Stimulated activated CD4-positive, alpha-beta T cell treated with anti-CD3 and anti-CD28 coated beads, Interleukin-4, amount 100 ng/mL, for 48 hours (primary cell): ENCODE measurements at regions not wholly inside any gene's neighbourhood (a gene's known extent, or its start where the extent isn't known, plus 50 kb on each side); places are given as distances from the start of the nearest gene placed in this dataset.

Experiments
- DNase-seq, 2 donors: peaks; one replicate each; pipeline ENCODE4 v3.0.0-alpha.2; 2020; ENCODE audit warnings: low read depth in 2 of 2

- DNase-seq = no peak
These were observed 108.9 kb upstream of the THBS1 start for GRCh38 chr15:39471785-39472574.

GRCh38 chr15:39472621-39473297 is 108.1 kb upstream of the THBS1 start:
- DNase-seq = no peak

GRCh38 chr15:39473298-39473947 is 107.5 kb upstream of the THBS1 start:
- no peak for DNase-seq

- no peak for DNase-seq
These were observed 106.2 kb upstream of the THBS1 start for GRCh38 chr15:39474657-39475056.

DNA sequence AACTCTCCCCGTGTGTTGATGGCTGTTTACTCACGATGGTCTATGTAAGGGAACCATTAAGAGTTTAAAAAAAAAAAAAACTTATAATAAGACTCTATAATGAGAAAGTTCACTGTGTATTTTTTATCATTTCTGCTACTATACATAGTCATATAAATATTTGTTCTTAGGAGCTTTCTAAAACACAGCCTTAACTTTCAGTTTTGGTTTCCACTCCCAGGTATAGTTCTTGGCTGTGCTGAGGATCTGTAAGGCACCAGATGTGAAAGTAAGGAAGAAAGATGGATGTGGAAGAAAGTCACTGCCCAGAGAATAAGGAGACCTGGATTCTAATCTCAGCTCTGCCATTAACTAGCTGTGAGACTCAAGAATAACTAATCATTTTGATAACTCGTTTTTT is 101.9 kb upstream of the THBS1 start:
- no peak for DNase-seq

GRCh38 chr15:39479911-39480310 is 101.0 kb upstream of the THBS1 start:
- DNase-seq = no peak

- DNase-seq = no peak
These were observed 98.4 kb upstream of the THBS1 start for GRCh38 chr15:39482459-39482858.

DNA sequence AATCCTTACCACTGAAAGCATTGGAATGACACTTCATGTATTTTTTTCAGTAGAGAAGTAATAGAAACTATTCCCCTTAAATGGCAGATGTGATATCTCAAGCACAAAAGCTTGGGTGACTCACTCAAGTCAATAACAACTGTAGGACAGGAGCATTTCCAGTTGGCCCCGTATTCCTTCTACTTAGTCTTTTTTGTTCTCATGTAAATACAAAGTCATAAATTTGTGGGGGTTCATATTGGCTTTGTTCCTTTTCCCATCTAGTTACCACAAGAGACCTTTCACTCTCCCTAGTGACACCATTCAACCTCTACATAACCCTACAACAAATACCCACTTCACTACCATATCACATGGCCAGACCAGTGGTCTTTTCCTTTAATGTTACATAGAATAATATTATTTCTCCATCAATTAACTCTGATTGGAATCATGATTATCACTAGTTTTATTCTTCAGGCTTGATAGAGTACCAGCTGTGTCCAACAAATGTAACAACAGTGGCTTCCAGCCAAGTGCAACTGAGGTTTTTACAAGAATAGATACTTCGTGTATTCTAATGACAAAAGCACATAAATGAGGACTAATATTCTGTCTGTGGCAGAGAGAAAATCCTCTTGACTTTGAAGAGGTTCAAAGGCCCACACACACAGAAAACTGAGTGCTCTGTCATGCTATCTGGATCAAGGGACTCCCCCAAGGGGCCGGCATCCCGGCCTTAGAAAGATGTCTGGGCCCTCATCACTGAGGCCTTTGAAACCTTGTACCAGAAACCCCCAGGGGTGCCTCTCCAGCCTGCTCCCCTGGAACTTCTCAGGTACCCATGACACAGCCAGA is 94.0 kb upstream of the THBS1 start:
- DNase-seq = no peak

- DNase-seq = no peak
These were observed 93.5 kb upstream of the THBS1 start for GRCh38 chr15:39487458-39487735.

DNA sequence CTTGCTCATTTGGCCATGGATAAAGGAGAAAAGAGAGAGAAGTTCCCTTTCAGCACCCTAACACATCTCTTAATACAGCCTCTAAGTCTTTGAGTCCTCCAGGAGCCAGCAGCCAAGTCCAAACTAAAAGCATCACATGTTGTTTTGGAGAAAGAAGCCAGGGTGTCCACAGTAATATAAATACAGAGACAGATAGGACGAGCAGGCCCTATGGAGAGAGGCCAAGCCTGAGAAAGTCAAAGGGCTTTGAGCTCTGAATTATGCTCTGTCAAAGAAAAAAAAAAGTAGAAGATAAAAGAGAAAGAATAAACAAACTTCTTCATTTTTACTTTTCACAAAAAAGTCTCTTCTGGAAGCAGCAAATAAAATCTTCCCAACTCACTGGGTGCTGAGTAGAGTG is 92.4 kb upstream of the THBS1 start:
- DNase-seq = no peak

- no peak for DNase-seq
These were observed 91.9 kb upstream of the THBS1 start for GRCh38 chr15:39488961-39489360.

DNA sequence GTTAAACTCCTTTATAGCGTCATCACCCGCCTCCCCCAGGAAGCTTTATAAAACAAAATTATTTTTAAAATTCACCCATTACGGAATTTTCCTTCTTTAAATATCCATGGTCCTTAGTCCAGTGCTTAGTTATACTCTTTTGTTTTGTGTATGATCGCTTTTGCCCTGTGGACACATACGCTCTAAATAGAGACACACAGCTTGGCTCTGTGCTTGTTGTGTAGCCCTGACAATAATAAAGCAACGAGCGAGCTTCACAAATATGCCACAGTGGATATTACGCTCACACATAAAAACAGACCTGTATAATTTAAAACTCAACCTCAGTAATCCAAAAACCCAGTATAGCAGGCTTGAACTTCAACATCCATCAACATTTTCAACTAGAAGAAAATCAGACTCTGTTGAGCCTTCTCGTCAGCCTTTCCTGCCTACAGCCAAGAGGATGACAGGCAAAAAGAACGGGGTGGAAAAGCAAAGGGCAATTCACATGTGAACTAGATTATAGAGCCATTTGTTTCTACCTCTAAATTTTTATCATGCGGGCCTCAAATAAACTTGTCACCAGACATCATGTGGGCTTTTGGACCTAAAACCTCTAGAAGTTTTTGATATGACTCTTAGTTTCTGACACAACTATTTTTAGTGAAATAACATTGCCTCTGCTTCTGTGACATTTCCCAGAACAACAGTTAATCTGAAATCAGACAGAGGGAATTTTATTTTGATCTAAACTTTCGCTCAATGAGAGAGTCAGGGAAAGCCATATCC is 89.6 kb upstream of the THBS1 start:
- DNase-seq = no peak

DNA sequence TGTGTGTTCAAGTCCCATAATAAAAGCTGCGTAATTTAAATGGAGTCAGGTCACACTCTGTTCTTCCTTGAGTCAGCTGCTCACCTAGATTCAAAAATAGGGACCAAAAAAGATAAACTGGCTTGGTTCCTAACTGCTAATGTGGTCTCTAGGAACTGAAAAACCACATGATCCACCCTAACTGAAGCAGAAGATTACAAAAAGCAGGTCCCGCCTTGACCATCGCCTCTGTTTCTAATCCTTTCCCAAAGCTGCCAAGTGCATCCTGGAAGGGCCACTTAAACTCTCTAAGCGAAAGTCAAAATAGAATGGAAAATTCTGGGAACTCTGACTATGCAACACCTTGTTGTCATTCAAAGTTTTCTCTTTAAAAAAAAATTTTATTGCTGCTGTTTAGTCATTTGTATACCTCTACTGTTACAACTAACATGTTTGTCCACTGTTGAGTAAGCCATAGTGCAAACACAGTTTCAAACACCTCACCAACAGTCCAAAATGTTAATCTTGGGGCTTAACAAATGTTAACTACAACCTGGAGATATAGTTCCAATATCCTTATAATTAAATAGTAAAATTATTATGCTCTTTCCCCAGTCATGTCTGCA is 88.9 kb upstream of the THBS1 start:
- no peak for DNase-seq

- DNase-seq = no peak
These were observed 87.3 kb upstream of the THBS1 start for GRCh38 chr15:39493424-39494067.

- DNase-seq = no peak
These were observed 86.4 kb upstream of the THBS1 start for GRCh38 chr15:39494462-39494861.

GRCh38 chr15:39495871-39496840 is 84.7 kb upstream of the THBS1 start:
- DNase-seq = no peak

DNA sequence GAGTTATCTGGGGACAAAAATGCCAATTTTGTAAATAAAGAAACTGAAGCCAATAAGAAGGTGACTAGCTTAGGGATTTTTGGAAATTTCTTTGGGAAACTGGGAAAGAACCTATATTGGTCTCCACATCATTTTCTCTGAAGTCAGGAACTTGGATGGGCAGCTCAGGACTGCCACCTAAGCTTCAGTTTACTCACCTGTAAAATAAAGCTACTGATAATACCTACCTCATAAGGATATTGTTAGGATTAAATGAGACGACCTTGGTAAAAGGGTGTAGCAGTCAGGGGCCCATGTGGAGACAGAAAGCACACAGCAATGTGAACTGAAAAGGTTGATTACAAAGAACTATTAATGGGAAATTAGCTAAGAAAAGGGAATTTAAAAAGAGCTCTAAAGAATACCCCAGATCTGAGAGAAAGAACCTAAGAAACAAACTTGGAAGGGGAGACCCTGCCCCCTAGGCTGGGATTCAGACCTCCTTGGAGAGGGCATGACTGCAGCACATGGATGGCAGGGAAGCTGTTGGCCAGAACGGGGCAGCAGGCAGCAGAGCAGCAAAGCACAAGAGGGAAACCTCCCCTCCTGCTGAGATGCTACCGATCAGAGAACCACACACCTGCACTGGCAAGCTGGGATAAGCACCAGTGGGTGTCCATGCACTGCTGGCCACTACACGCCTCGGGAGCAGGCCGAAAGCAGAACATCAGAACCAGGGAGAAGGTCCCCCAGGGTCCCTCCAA is 83.7 kb upstream of the THBS1 start:
- DNase-seq = no peak

DNA sequence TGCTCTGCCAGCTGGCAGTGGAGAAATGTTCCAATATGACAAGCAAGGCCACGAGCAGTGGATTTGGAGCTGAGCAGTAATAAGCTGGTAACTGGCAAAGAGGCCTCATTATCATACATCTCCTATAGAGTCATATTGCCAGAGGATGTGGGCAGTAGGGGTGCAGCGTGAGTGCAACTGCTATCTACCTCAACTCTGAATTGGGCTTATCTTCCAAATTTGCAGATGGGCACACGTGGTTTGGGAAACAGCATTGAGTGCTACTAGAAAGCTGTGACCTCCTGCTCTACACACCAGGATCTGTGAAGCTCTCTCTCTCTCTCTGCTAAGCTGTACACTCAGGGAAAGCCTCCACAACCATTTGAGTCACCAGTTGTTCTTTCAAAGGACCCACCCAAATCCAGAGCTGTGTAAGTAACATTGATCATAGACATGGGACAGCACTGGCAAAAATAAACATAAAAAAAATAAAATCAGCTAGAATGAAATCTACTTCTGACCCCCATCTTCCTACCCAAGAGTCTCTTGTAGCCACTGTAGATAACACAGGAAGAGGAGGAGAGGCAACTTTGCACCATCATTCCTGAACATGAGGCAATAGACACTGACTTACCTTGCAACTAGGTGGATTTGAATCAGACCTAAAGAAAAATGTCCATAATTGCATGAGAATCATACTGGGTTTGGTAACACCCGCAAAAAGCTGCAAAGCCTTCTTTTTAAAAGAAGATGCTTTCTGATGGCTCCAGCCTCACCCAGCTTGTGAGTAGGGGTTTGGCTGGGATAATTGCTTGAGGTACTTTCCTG is 82.9 kb upstream of the THBS1 start:
- DNase-seq = no peak
